SK-N-SH (cell line): ENCODE measurements at regions not wholly inside any gene's neighbourhood (a gene's known extent, or its start where the extent isn't known, plus 50 kb on each side); places are given as distances from the start of the nearest gene placed in this dataset.

Experiments used
- ELF1 ChIP-seq: IDR thresholded peaks from 2 replicates; pipeline ENCODE4 v1.4.0; 2012
- EP300 ChIP-seq, 2 experiments: IDR thresholded peaks; 2 replicates each; pipeline versions ENCODE4 v1.4.0 to v1.6.1; 2012; ENCODE audit warnings: borderline replicate concordance in 1 of 2, low read depth in 1 of 2, low read length in 1 of 2
- FOXJ3 ChIP-seq: sonication (generic); formaldehyde crosslinking; IDR thresholded peaks from 2 replicates; pipeline ENCODE4 v1.5.1; 2020; ENCODE audit warnings: mild to moderate bottlenecking, missing genetic modification reagents
- FOXM1 ChIP-seq: IDR thresholded peaks from 2 replicates; pipeline ENCODE4 v1.4.0; 2012; ENCODE audit warnings: low read depth, mild to moderate bottlenecking
- MXI1 ChIP-seq: IDR thresholded peaks from 2 replicates; pipeline ENCODE4 v1.6.1; 2012; ENCODE audit warnings: mild to moderate bottlenecking, low read depth, low read length, improper control_type of control experiment
- RAD21 ChIP-seq: IDR thresholded peaks from 2 replicates; pipeline ENCODE4 v1.6.1; 2012; ENCODE audit warnings: mild to moderate bottlenecking, low read length
- SMC3 ChIP-seq: IDR thresholded peaks from 2 replicates; pipeline ENCODE4 v1.6.1; 2012; ENCODE audit warnings: low read depth, low read length, improper control_type of control experiment
- TF ChIP-seq, protein P1 (sequence below): IDR thresholded peaks from 2 replicates; pipeline ENCODE4; 2012
- TF ChIP-seq, protein P2 (sequence below): fragments of 200-600 bp; sonication (generic); IDR thresholded peaks from 2 replicates; pipeline ENCODE4 v1.6.1; 2017; ENCODE audit warnings: antibody characterized with exemption, mild to moderate bottlenecking, moderate library complexity
- TF ChIP-seq, protein P3 (sequence below): IDR thresholded peaks from 2 replicates; pipeline ENCODE4 v1.4.0; 2012; ENCODE audit warnings: low read depth
- TF ChIP-seq, protein P4 (sequence below): fragments of 150-350 bp; IDR thresholded peaks from 2 replicates; pipeline ENCODE4 v1.6.1; 2016; ENCODE audit warnings: mild to moderate bottlenecking, low read depth, low read length

DNA sequence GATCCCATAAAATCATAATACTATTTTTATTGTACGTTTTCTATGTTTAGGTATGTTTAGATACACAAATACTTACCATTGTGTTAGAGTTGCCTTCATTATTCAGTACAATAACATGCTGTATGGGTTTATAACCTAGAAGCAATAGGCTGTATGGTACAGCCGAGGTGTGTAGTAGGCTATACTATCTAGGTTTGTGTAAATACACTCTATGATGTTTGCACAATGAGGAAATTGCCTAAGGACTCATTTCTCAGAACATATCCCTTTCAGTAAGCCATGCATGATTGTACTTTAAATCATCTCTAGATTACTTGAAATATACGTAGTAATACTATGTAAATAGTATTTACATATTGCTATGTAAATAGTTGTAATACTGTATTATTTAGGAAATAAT is 156.7 kb downstream of the CDCA7 start:
- TF ChIP-seq FOXJ3 = no peak
- TF ChIP-seq SMC3 = no peak
- TF ChIP-seq, protein P1, sequence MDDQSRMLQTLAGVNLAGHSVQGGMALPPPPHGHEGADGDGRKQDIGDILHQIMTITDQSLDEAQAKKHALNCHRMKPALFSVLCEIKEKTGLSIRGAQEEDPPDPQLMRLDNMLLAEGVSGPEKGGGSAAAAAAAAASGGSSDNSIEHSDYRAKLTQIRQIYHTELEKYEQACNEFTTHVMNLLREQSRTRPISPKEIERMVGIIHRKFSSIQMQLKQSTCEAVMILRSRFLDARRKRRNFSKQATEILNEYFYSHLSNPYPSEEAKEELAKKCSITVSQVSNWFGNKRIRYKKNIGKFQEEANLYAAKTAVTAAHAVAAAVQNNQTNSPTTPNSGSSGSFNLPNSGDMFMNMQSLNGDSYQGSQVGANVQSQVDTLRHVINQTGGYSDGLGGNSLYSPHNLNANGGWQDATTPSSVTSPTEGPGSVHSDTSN = no peak
- TF ChIP-seq, protein P2, sequence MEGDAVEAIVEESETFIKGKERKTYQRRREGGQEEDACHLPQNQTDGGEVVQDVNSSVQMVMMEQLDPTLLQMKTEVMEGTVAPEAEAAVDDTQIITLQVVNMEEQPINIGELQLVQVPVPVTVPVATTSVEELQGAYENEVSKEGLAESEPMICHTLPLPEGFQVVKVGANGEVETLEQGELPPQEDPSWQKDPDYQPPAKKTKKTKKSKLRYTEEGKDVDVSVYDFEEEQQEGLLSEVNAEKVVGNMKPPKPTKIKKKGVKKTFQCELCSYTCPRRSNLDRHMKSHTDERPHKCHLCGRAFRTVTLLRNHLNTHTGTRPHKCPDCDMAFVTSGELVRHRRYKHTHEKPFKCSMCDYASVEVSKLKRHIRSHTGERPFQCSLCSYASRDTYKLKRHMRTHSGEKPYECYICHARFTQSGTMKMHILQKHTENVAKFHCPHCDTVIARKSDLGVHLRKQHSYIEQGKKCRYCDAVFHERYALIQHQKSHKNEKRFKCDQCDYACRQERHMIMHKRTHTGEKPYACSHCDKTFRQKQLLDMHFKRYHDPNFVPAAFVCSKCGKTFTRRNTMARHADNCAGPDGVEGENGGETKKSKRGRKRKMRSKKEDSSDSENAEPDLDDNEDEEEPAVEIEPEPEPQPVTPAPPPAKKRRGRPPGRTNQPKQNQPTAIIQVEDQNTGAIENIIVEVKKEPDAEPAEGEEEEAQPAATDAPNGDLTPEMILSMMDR = no peak
- TF ChIP-seq, protein P3, sequence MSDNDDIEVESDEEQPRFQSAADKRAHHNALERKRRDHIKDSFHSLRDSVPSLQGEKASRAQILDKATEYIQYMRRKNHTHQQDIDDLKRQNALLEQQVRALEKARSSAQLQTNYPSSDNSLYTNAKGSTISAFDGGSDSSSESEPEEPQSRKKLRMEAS = no peak
- no peak for TF ChIP-seq EP300 (IDR thresholded peaks at IDR 0.05; ENCODE audit: borderline replicate concordance in 1 of 2, low read depth in 1 of 2, low read length in 1 of 2)
- TF ChIP-seq FOXM1 = no peak
- no peak for TF ChIP-seq RAD21
- TF ChIP-seq, protein P4, sequence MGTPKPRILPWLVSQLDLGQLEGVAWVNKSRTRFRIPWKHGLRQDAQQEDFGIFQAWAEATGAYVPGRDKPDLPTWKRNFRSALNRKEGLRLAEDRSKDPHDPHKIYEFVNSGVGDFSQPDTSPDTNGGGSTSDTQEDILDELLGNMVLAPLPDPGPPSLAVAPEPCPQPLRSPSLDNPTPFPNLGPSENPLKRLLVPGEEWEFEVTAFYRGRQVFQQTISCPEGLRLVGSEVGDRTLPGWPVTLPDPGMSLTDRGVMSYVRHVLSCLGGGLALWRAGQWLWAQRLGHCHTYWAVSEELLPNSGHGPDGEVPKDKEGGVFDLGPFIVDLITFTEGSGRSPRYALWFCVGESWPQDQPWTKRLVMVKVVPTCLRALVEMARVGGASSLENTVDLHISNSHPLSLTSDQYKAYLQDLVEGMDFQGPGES = no peak
- no peak for TF ChIP-seq MXI1
- no peak for TF ChIP-seq ELF1
